GM12865 (cell line): ENCODE measurements at regions not wholly inside any gene's neighbourhood (a gene's known extent, or its start where the extent isn't known, plus 50 kb on each side); places are given as distances from the start of the nearest gene placed in this dataset.

ENCODE experiments used
- DNase-seq: peaks from one replicate; pipeline ENCODE4 v3.0.0; 2010; ENCODE audit warnings: low read depth
- H3K4me3 ChIP-seq: 2 replicates; pipeline ENCODE4 v1.5.1; 2011; ENCODE audit warnings: mild to moderate bottlenecking, low read depth, low read length, control low read depth
- CTCF ChIP-seq: IDR thresholded peaks from 2 replicates; pipeline ENCODE4 v1.5.1; 2011; ENCODE audit warnings: low read length, control low read depth, low read depth, inconsistent platforms; ENCODE audit not compliant: insufficient read depth; ENCODE audit errors: missing control alignments

- no peak overlapping the region for H3K4me3 ChIP-seq
- no peak for TF ChIP-seq CTCF
- DNase-seq, result no peak
Measured at GRCh38 chr12:82069931-82070514, 288.2 kb downstream of the CCDC59 start.

- no peak for DNase-seq
- no peak overlapping the region for H3K4me3 ChIP-seq
- TF ChIP-seq CTCF, result no peak
Measured at GRCh38 chr12:82058197-82058596, 299.0 kb upstream of the PPFIA2 start.

DNA sequence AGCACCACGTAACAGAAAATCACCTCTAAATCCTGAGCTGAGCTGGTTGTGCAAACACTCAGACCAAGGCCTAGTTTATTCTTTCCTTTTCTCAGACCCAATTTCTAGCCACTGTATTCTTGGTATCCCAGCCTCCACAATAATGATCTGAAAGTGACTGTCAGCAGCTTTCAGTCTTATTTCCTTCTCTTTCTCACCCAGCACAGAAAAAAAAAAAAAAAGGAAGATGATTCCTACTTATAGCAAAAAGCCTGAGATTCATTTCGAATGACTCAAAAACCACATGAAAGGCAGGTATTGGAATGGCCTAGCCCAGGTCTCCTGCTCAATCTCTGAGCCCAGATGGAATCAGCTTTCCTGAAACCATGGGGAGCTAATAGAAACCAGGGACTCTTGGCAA is 298.6 kb upstream of the PPFIA2 start:
- H3K4me3 ChIP-seq, result no peak overlapping the region
- DNase-seq, result no peak
- TF ChIP-seq CTCF, result no peak

DNA sequence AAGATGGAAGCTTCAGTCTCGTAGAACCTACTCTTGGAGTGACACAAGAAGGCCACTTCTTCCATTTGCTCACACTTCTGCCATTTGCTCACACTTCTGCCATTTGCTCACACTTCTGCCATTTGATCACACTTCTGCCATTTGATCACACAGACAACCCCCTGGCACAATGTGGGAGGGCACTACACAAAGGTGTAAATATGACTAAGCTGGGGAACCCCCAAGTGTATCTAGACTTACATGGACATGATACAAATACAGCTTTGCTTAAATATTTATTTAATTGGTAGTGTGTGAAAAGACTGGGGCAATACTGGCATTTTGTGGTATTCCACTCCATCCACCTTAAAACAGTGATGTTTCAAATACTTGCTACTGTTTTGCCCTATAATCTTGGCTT is 296.2 kb upstream of the PPFIA2 start:
- no peak for DNase-seq
- H3K4me3 ChIP-seq, result no peak overlapping the region
- no peak for TF ChIP-seq CTCF

DNA sequence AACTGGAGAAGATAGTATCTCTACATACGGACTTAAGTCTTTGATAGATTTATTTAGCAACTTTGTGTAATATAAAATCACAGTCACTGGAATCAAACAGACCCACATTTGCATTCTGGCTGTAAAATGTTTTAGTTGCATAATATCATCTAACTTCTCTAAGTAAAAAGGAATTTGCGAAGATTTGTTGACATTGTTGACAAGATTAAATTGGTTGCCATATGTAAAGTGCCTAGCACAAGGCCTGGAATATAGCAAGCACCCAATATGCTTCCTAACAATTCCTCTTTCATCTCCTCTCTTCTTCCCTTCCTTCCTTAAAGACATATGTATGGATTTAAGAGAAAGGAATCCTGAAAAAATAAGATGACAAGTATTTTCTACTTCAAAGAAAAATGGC is 295.4 kb upstream of the PPFIA2 start:
- TF ChIP-seq CTCF, result no peak
- DNase-seq, result no peak
- H3K4me3 ChIP-seq, result no peak overlapping the region

GRCh38 chr12:82047446-82047845 is 288.3 kb upstream of the PPFIA2 start:
- DNase-seq, result no peak
- no peak for TF ChIP-seq CTCF
- H3K4me3 ChIP-seq, result no peak overlapping the region
